ENCODE measurements at regions not wholly inside any gene's neighbourhood (a gene's known extent, or its start where the extent isn't known, plus 50 kb on each side); places are given as distances from the start of the nearest gene placed in this dataset.
A peak's percentile ranks its signal among the peaks of the same experiment; 100 is the strongest.

GRCh38 chr6:104423691-104424090 lies 436.0 kb downstream of the HACE1 start:
- 69 to 82% (median 74%) methylated on average over 2 of the region's 2 CpGs for WGBS, 5 donors
- no peak overlapping the region for H3K27ac ChIP-seq
- H3K27me3 ChIP-seq: no peaks in the 10 kb centered on the region
- no peaks in the 10 kb centered on the region for H3K36me3 ChIP-seq
- DNase-seq: no peak
- intact Hi-C loops (cut with DNase I; ENCODE audit: low total_unique reads): no loop called here
- no peaks in the 10 kb centered on the region for H3K4me1 ChIP-seq
- H3K4me3 ChIP-seq: no peak overlapping the region
- TF ChIP-seq POLR2A (IDR thresholded peaks at IDR 0.05) (no peak), CTCF (IDR thresholded peaks at IDR 0.05) (no peak), EP300 (IDR thresholded peaks at IDR 0.05) (no peak), POLR2AphosphoS5 (IDR thresholded peaks at IDR 0.05) (no peak)
- peaks cover 0 to 9% (median 2%) of the 10 kb centered on the region in 4 donors for H3K9me3 ChIP-seq

GRCh38 chr6:104421650-104422049 lies 438.1 kb downstream of the HACE1 start:
- TF ChIP-seq EP300 (IDR thresholded peaks at IDR 0.05) (no peak), POLR2A (IDR thresholded peaks at IDR 0.05) (no peak), CTCF (IDR thresholded peaks at IDR 0.05) (no peak), POLR2AphosphoS5 (IDR thresholded peaks at IDR 0.05) (no peak)
- intact Hi-C loops (cut with DNase I; ENCODE audit: low total_unique reads): no loop called here
- 60 to 78% (median 67%) methylated on average over 4 of the region's 4 CpGs for WGBS, 5 donors
- H3K36me3 ChIP-seq: no peaks in the 10 kb centered on the region
- no peaks in the 10 kb centered on the region for H3K9me3 ChIP-seq
- no peaks in the 10 kb centered on the region for H3K27me3 ChIP-seq
- H3K27ac ChIP-seq: no peak overlapping the region
- no peak overlapping the region for H3K4me3 ChIP-seq
- DNase-seq: peak in 1 of 2 donors; percentile 18
- no peaks in the 10 kb centered on the region for H3K4me1 ChIP-seq

GRCh38 chr6:104418839-104419238 lies 440.9 kb downstream of the HACE1 start:
- DNase-seq: no peak
- 83 to 92% (median 92%) methylated on average over 3 of the region's 3 CpGs for WGBS, 5 donors
- H3K27me3 ChIP-seq: no peaks in the 10 kb centered on the region
- no peaks in the 10 kb centered on the region for H3K4me1 ChIP-seq
- H3K36me3 ChIP-seq: no peaks in the 10 kb centered on the region
- H3K27ac ChIP-seq: no peak overlapping the region
- no peak overlapping the region for H3K4me3 ChIP-seq
- TF ChIP-seq EP300 (IDR thresholded peaks at IDR 0.05) (no peak), CTCF (IDR thresholded peaks at IDR 0.05) (no peak), POLR2AphosphoS5 (IDR thresholded peaks at IDR 0.05) (no peak), POLR2A (IDR thresholded peaks at IDR 0.05) (no peak)
- H3K9me3 ChIP-seq: no peaks in the 10 kb centered on the region
- intact Hi-C loops (cut with DNase I; ENCODE audit: low total_unique reads): no loop called here

GRCh38 chr6:104418125-104418524 lies 441.6 kb downstream of the HACE1 start:
- H3K27ac ChIP-seq: no peak overlapping the region
- H3K4me1 ChIP-seq: no peaks in the 10 kb centered on the region
- intact Hi-C loops (cut with DNase I; ENCODE audit: low total_unique reads): no loop called here
- no peaks in the 10 kb centered on the region for H3K27me3 ChIP-seq
- H3K9me3 ChIP-seq: no peaks in the 10 kb centered on the region
- DNase-seq: no peak
- no peak for TF ChIP-seq EP300 (IDR thresholded peaks at IDR 0.05)
- no peak for TF ChIP-seq CTCF (IDR thresholded peaks at IDR 0.05)
- no peak for TF ChIP-seq POLR2A (IDR thresholded peaks at IDR 0.05)
- no peak for TF ChIP-seq POLR2AphosphoS5 (IDR thresholded peaks at IDR 0.05)
- no peaks in the 10 kb centered on the region for H3K36me3 ChIP-seq
- no peak overlapping the region for H3K4me3 ChIP-seq
